ENCODE measurements at regions not wholly inside any gene's neighbourhood (a gene's known extent, or its start where the extent isn't known, plus 50 kb on each side); places are given as distances from the start of the nearest gene placed in this dataset.

GRCh38 chr16:79754081-79754480, 153.5 kb upstream of the MAF start:
- intact Hi-C loops (cut with DNase I), result no loop called here
- Histone ChIP-seq H3K27ac (no peak overlapping the region), H3K4me1 (no peaks in the 10 kb centered on the region)

DNA sequence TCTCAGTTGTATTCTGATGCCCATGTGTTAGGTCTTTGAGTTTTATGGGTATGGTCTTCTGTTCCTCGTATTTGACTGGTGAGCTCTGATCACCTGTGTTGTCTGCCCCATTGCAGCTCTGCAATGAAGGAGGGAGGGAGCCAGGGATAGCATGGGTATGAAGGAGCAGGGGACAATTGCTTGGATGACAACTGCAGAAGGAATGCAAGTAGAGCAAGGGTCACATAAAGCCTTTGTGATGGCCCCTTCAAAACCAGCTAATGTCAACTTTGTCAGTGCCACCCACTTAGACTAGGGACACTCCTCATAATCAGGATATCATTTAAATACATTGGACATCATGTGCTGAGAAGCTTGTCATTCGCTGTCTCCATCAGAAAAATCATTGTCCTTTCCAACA, 152.7 kb upstream of the MAF start:
- H3K27ac ChIP-seq, result no peak overlapping the region
- TF ChIP-seq CTCF (IDR thresholded peaks at IDR 0.05), result no peak

More at GRCh38 chr16:79754081-79754480, 153.5 kb upstream of the MAF start:
- ATAC-seq, result no peak
- H3K27me3 ChIP-seq, result no peaks in the 10 kb centered on the region
- DNase-seq, result no peak
- H3K9me3 ChIP-seq, result peaks cover 0 to 4% of the 10 kb centered on the region in 2 donors
- TF ChIP-seq CTCF (IDR thresholded peaks at IDR 0.05), result no peak
- no peak overlapping the region for H3K4me3 ChIP-seq
- H3K36me3 ChIP-seq, result no peaks in the 10 kb centered on the region

DNA sequence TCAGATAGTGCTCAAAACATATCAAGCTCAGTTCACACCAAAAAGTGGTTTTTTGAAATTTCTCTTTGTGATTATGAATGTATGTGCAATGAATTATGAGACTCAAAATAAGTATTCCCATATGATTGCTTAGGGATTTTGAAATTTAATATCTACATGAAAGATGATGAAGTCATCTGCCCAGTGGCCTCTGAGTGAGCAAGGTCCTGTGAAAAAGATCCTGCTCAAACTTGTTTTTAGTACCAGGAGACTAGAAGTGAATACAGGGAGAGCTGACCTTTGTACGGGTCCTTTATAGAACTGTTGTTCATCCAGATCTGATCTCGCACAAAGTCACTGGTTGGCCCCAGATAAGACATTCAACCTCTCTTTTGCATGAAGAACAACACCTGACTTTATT, 151.9 kb upstream of the MAF start:
- H3K4me1 ChIP-seq, result no peaks in the 10 kb centered on the region
- H3K4me3 ChIP-seq, result no peak overlapping the region
- no peaks in the 10 kb centered on the region for H3K36me3 ChIP-seq
- DNase-seq (no peak), ATAC-seq (no peak)
- peaks cover 0 to 4% of the 10 kb centered on the region in 2 donors for H3K9me3 ChIP-seq
- intact Hi-C loops (cut with DNase I), result no loop called here
- TF ChIP-seq CTCF (IDR thresholded peaks at IDR 0.05), result no peak
- H3K27me3 ChIP-seq, result no peaks in the 10 kb centered on the region
- no peak overlapping the region for H3K27ac ChIP-seq

More for the DNA sequence above, 152.7 kb upstream of the MAF start:
- Histone ChIP-seq H3K9me3 (peaks cover 0 to 4% of the 10 kb centered on the region in 2 donors), H3K27me3 (no peaks in the 10 kb centered on the region), H3K4me1 (no peaks in the 10 kb centered on the region), H3K36me3 (no peaks in the 10 kb centered on the region), H3K4me3 (no peak overlapping the region)
- intact Hi-C loops (cut with DNase I), result no loop called here
- no peak for DNase-seq
- no peak for ATAC-seq

- no peak overlapping the region for H3K27ac ChIP-seq
- H3K4me1 ChIP-seq, result no peaks in the 10 kb centered on the region
- DNase-seq (peak in 2 of 4 donors; percentile 54 to 69), ATAC-seq (peak; percentile 70)
- H3K27me3 ChIP-seq, result no peaks in the 10 kb centered on the region
- H3K4me3 ChIP-seq, result no peak overlapping the region
- intact Hi-C loops (cut with DNase I), result no loop called here
- peaks cover 0 to 4% of the 10 kb centered on the region in 2 donors for H3K9me3 ChIP-seq
- H3K36me3 ChIP-seq, result no peaks in the 10 kb centered on the region
- TF ChIP-seq CTCF (IDR thresholded peaks at IDR 0.05), result no peak
Measured at GRCh38 chr16:79751471-79752184, 151.1 kb upstream of the MAF start.

GRCh38 chr16:79750311-79750710, 149.8 kb upstream of the MAF start:
- H3K4me3 ChIP-seq, result no peak overlapping the region
- peaks cover 0 to 4% of the 10 kb centered on the region in 2 donors for H3K9me3 ChIP-seq
- H3K27me3 ChIP-seq, result no peaks in the 10 kb centered on the region
- ATAC-seq, result no peak
- intact Hi-C loops (cut with DNase I), result no loop called here
- H3K4me1 ChIP-seq, result no peaks in the 10 kb centered on the region
- no peak for DNase-seq
- H3K27ac ChIP-seq, result no peak overlapping the region
- no peaks in the 10 kb centered on the region for H3K36me3 ChIP-seq
- TF ChIP-seq CTCF (IDR thresholded peaks at IDR 0.05), result no peak

Measured in left lung (tissue), 4 donors.